ENCODE measurements at regions not wholly inside any gene's neighbourhood (a gene's known extent, or its start where the extent isn't known, plus 50 kb on each side); places are given as distances from the start of the nearest gene placed in this dataset.

DNA sequence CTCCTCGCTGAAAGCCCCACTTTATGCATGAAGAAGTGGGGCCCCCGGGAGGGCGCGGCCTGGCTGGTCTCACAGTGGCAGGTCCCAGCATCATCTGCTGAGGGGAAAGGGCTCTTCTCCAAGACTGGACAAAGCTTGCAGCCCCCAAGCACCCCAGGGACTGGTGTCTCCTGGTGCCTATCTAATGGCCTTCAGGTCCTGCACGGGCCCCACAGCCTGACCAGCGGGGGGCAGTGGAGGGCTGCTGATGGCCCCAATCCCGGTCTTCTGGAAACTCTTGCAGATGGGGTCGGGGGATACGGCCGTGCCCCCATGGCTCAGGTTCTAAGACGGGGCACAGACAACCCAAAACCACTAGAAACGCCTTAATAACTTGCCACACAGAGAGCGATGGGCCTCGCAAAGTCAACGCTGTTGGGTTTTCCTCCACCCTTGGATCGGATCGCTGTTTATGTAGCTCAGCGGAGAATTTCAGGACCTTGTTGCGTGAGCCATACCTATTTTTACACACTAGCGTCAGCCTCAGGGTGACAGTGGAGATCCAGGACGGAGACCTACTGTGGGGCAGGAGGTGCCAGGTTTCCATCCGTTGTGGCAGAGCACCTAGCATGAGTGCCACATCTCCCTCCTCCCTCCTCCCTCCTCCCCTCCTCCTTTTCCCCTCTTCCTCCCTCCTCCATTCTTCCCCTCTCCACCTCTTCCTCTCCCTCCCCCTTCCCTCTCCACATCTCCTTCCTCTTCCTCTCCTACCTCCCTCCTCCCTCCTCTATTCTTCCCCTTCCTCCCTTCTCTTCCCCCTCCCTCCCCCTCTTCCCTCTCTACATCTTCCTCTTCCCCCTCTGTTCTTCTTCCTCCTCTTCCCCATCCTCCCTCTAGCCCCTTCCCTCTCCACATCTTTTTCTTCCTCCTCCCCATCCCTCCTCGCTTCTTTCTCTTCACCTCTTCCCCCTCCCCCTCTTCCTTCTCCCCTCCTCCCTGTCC, 79.3 kb upstream of the ALDH1L1 start:
- Histone ChIP-seq H4K8ac (ENCODE audit: low read length) (no peak overlapping the region), H2BK12ac (ENCODE audit: low read length in 2 of 2) (no peak overlapping the region), H3K23ac (ENCODE audit: low read length in 2 of 2) (no peak overlapping the region), H2AFZ (ENCODE audit: low read depth, low read length) (no peak overlapping the region), H4K91ac (ENCODE audit: low read length) (peak overlapping the region; percentile 28), H3K4me1 (ENCODE audit: control insufficient read depth, insufficient read depth, low read depth, low read length) (no peaks in the 10 kb centered on the region), H3K4me3 (ENCODE audit: insufficient read depth in 1 of 2, low read depth in 1 of 2, low read length in 2 of 2) (no peak overlapping the region), H3K4ac (ENCODE audit: low read depth in 1 of 2, low read length in 2 of 2) (no peak overlapping the region), H3K36me3 (ENCODE audit: control insufficient read depth in 1 of 2, insufficient read depth in 2 of 2, low read depth in 1 of 2, low read length in 2 of 2) (no peaks in the 10 kb centered on the region), H2BK5ac (ENCODE audit: low read depth, low read length, poor library complexity, severe bottlenecking) (no peak overlapping the region), H3K27me3 (ENCODE audit: control insufficient read depth in 1 of 2, insufficient read depth in 1 of 2, low read length in 2 of 2) (peaks cover 4 to 13% of the 10 kb centered on the region in 2 experiments), H2AK5ac (ENCODE audit: low read length, severe bottlenecking) (no peak overlapping the region), H2BK15ac (ENCODE audit: low read depth, poor library complexity, severe bottlenecking) (no peak overlapping the region), H3K79me1 (replicated peaks; ENCODE audit: low read length, poor library complexity, severe bottlenecking) (no peaks in the 10 kb centered on the region), H3K9me3 (ENCODE audit: control insufficient read depth, low read length) (no peaks in the 10 kb centered on the region), H3K4me2 (ENCODE audit: low read length, poor library complexity, severe bottlenecking) (no peak overlapping the region), H2BK120ac (ENCODE audit: low read depth, low read length) (no peak overlapping the region), H3K9ac (ENCODE audit: low read length) (no peak overlapping the region), H3K14ac (ENCODE audit: low read length in 2 of 2) (no peak overlapping the region), H3K27ac (ENCODE audit: low read length, poor library complexity, severe bottlenecking) (no peak overlapping the region), H3K18ac (ENCODE audit: low read depth in 1 of 2, low read length in 2 of 2) (no peak overlapping the region)
- DNase-seq, result no peak
- 70% methylated on average over 23 of the region's 23 CpGs for WGBS

- no peaks in the 10 kb centered on the region for H3K79me1 ChIP-seq (replicated peaks; ENCODE audit: low read length, poor library complexity, severe bottlenecking)
- no peak overlapping the region for H3K27ac ChIP-seq (ENCODE audit: low read length, poor library complexity, severe bottlenecking)
- no peak overlapping the region for H2AK5ac ChIP-seq (ENCODE audit: low read length, severe bottlenecking)
- no peak overlapping the region for H3K4me3 ChIP-seq (ENCODE audit: insufficient read depth in 1 of 2, low read depth in 1 of 2, low read length in 2 of 2)
- no peak overlapping the region for H2BK12ac ChIP-seq (ENCODE audit: low read length in 2 of 2)
- H4K8ac ChIP-seq (ENCODE audit: low read length), result no peak overlapping the region
- H2BK5ac ChIP-seq (ENCODE audit: low read depth, low read length, poor library complexity, severe bottlenecking), result no peak overlapping the region
- WGBS, result 56% methylated on average over 1 of the region's 1 CpG
- H3K18ac ChIP-seq (ENCODE audit: low read depth in 1 of 2, low read length in 2 of 2), result no peak overlapping the region
- H3K9ac ChIP-seq (ENCODE audit: low read length), result no peak overlapping the region
- no peak overlapping the region for H3K4ac ChIP-seq (ENCODE audit: low read depth in 1 of 2, low read length in 2 of 2)
- H2AFZ ChIP-seq (ENCODE audit: low read depth, low read length), result no peak overlapping the region
- H2BK15ac ChIP-seq (ENCODE audit: low read depth, poor library complexity, severe bottlenecking), result no peak overlapping the region
- no peak overlapping the region for H4K91ac ChIP-seq (ENCODE audit: low read length)
- no peak overlapping the region for H3K23ac ChIP-seq (ENCODE audit: low read length in 2 of 2)
- no peaks in the 10 kb centered on the region for H3K4me1 ChIP-seq (ENCODE audit: control insufficient read depth, insufficient read depth, low read depth, low read length)
- H3K27me3 ChIP-seq (ENCODE audit: control insufficient read depth in 1 of 2, insufficient read depth in 1 of 2, low read length in 2 of 2), result peaks cover 7 to 8% of the 10 kb centered on the region in 2 experiments
- no peak overlapping the region for H3K4me2 ChIP-seq (ENCODE audit: low read length, poor library complexity, severe bottlenecking)
- no peak overlapping the region for H2BK120ac ChIP-seq (ENCODE audit: low read depth, low read length)
- H3K14ac ChIP-seq (ENCODE audit: low read length in 2 of 2), result no peak overlapping the region
- no peaks in the 10 kb centered on the region for H3K9me3 ChIP-seq (ENCODE audit: control insufficient read depth, low read length)
- no peaks in the 10 kb centered on the region for H3K36me3 ChIP-seq (ENCODE audit: control insufficient read depth in 1 of 2, insufficient read depth in 2 of 2, low read depth in 1 of 2, low read length in 2 of 2)
- no peak for DNase-seq
Observed at GRCh38 chr3:126258670-126259069, 78.3 kb upstream of the ALDH1L1 start.

DNA sequence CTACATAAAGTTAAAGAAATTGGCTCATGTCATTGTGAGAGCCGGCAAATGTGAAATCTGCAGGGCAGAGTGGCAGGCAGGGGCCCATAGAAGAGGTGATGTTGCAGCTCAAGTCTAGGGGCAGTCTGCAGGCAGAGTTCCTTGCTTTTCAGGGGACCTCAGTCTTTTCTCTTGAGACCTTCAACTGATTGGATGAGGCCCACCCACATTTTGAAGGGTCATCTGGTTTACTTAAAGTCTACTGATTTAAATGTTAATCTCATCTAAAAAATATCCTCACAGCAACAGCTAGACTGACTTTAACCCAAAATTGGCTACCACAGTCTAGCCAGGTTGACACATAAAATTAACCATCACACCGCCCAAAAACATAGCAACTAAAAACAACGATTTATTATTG, 77.6 kb upstream of the ALDH1L1 start:
- H3K27ac ChIP-seq (ENCODE audit: low read length, poor library complexity, severe bottlenecking), result no peak overlapping the region
- no peaks in the 10 kb centered on the region for H3K9me3 ChIP-seq (ENCODE audit: control insufficient read depth, low read length)
- H3K4me2 ChIP-seq (ENCODE audit: low read length, poor library complexity, severe bottlenecking), result no peak overlapping the region
- H2AFZ ChIP-seq (ENCODE audit: low read depth, low read length), result no peak overlapping the region
- no peak overlapping the region for H3K23ac ChIP-seq (ENCODE audit: low read length in 2 of 2)
- no peaks in the 10 kb centered on the region for H3K4me1 ChIP-seq (ENCODE audit: control insufficient read depth, insufficient read depth, low read depth, low read length)
- no peak overlapping the region for H2BK15ac ChIP-seq (ENCODE audit: low read depth, poor library complexity, severe bottlenecking)
- no peak overlapping the region for H3K14ac ChIP-seq (ENCODE audit: low read length in 2 of 2)
- H2AK5ac ChIP-seq (ENCODE audit: low read length, severe bottlenecking), result no peak overlapping the region
- no peak for DNase-seq
- no peak overlapping the region for H3K4ac ChIP-seq (ENCODE audit: low read depth in 1 of 2, low read length in 2 of 2)
- H3K9ac ChIP-seq (ENCODE audit: low read length), result no peak overlapping the region
- no peak overlapping the region for H4K8ac ChIP-seq (ENCODE audit: low read length)
- H4K91ac ChIP-seq (ENCODE audit: low read length), result no peak overlapping the region
- H3K27me3 ChIP-seq (ENCODE audit: control insufficient read depth in 1 of 2, insufficient read depth in 1 of 2, low read length in 2 of 2), result peaks cover 7 to 8% of the 10 kb centered on the region in 2 experiments
- no peak overlapping the region for H2BK5ac ChIP-seq (ENCODE audit: low read depth, low read length, poor library complexity, severe bottlenecking)
- H3K36me3 ChIP-seq (ENCODE audit: control insufficient read depth in 1 of 2, insufficient read depth in 2 of 2, low read depth in 1 of 2, low read length in 2 of 2), result no peaks in the 10 kb centered on the region
- no peaks in the 10 kb centered on the region for H3K79me1 ChIP-seq (replicated peaks; ENCODE audit: low read length, poor library complexity, severe bottlenecking)
- no peak overlapping the region for H3K18ac ChIP-seq (ENCODE audit: low read depth in 1 of 2, low read length in 2 of 2)
- H2BK12ac ChIP-seq (ENCODE audit: low read length in 2 of 2), result no peak overlapping the region
- no peak overlapping the region for H3K4me3 ChIP-seq (ENCODE audit: insufficient read depth in 1 of 2, low read depth in 1 of 2, low read length in 2 of 2)
- WGBS, result 97% methylated on average over 3 of the region's 3 CpGs
- no peak overlapping the region for H2BK120ac ChIP-seq (ENCODE audit: low read depth, low read length)

DNA sequence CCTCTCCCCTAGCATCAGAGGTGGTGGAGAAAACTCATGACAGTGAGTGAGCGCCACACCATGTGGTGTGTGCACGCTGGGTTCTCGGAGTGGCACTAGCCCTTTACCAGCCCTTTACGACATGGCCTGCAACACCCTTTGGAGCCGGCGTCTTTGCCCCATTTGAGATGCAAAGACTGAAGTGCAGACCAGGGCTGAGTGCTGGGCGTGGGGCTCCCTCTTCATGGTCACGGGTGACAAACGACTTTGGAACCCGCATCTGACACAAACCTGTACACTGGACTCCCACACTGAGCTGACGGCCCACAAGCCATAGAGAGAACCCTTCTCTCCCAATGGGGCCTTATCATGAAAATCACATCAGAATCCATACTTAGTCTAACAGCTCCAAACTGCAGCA, 76.8 kb upstream of the ALDH1L1 start:
- 96% methylated on average over 11 of the region's 11 CpGs for WGBS

More for the DNA sequence above, 76.8 kb upstream of the ALDH1L1 start:
- H4K8ac ChIP-seq (ENCODE audit: low read length), result no peak overlapping the region
- H3K36me3 ChIP-seq (ENCODE audit: control insufficient read depth in 1 of 2, insufficient read depth in 2 of 2, low read depth in 1 of 2, low read length in 2 of 2), result no peaks in the 10 kb centered on the region
- H3K79me1 ChIP-seq (replicated peaks; ENCODE audit: low read length, poor library complexity, severe bottlenecking), result no peaks in the 10 kb centered on the region
- H3K27ac ChIP-seq (ENCODE audit: low read length, poor library complexity, severe bottlenecking), result no peak overlapping the region
- H3K4me3 ChIP-seq (ENCODE audit: insufficient read depth in 1 of 2, low read depth in 1 of 2, low read length in 2 of 2), result no peak overlapping the region
- no peak overlapping the region for H3K18ac ChIP-seq (ENCODE audit: low read depth in 1 of 2, low read length in 2 of 2)
- H2BK12ac ChIP-seq (ENCODE audit: low read length in 2 of 2), result no peak overlapping the region
- no peak overlapping the region for H2AK5ac ChIP-seq (ENCODE audit: low read length, severe bottlenecking)
- H2AFZ ChIP-seq (ENCODE audit: low read depth, low read length), result no peak overlapping the region
- H3K14ac ChIP-seq (ENCODE audit: low read length in 2 of 2), result no peak overlapping the region
- no peaks in the 10 kb centered on the region for H3K9me3 ChIP-seq (ENCODE audit: control insufficient read depth, low read length)
- H3K9ac ChIP-seq (ENCODE audit: low read length), result no peak overlapping the region
- no peaks in the 10 kb centered on the region for H3K4me1 ChIP-seq (ENCODE audit: control insufficient read depth, insufficient read depth, low read depth, low read length)
- DNase-seq, result no peak
- H2BK120ac ChIP-seq (ENCODE audit: low read depth, low read length), result no peak overlapping the region
- no peak overlapping the region for H2BK5ac ChIP-seq (ENCODE audit: low read depth, low read length, poor library complexity, severe bottlenecking)
- H2BK15ac ChIP-seq (ENCODE audit: low read depth, poor library complexity, severe bottlenecking), result no peak overlapping the region
- H3K27me3 ChIP-seq (ENCODE audit: control insufficient read depth in 1 of 2, insufficient read depth in 1 of 2, low read length in 2 of 2), result peaks cover 8 to 13% of the 10 kb centered on the region in 2 experiments
- no peak overlapping the region for H3K4me2 ChIP-seq (ENCODE audit: low read length, poor library complexity, severe bottlenecking)
- no peak overlapping the region for H3K23ac ChIP-seq (ENCODE audit: low read length in 2 of 2)
- H3K4ac ChIP-seq (ENCODE audit: low read depth in 1 of 2, low read length in 2 of 2), result no peak overlapping the region
- H4K91ac ChIP-seq (ENCODE audit: low read length), result no peak overlapping the region

All from mesenchymal stem cell (in vitro differentiated cells and primary cell).